ENCODE measurements at regions not wholly inside any gene's neighbourhood (a gene's known extent, or its start where the extent isn't known, plus 50 kb on each side); places are given as distances from the start of the nearest gene placed in this dataset.
"Not testable (repeated sequence)": the region's sequence is repeated elsewhere in the genome, so short reads cannot be mapped to it uniquely, and the experiment has no call there.

DNA sequence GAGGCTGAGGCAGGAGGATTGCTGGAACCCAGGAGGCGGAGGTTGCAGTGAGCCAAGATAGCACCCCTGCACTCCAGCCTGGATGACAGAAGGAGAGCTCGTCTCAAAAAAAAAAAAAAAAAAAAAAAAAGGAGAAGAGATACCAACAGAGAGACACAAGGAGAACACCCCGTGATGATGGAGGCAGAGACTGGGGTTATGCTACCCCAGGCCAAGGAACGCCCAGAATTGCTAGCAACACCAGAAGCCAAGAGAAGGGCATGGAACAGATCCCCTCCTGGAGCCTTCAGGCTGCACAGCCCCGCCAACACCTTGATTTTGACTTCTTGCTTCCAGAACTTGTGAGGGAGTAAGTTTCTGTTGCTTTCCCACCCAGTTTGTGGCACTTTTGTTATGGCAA lies 148.0 kb upstream of the FOXN3 start:
- no peak for DNase-seq

GRCh38 chr14:89564286-89564957 lies 147.4 kb upstream of the FOXN3 start:
- DNase-seq: no peak

- DNase-seq: no peak
These were observed 146.4 kb upstream of the FOXN3 start for GRCh38 chr14:89563471-89563870.

- DNase-seq: no peak
These were observed 134.9 kb upstream of the FOXN3 start for GRCh38 chr14:89551955-89552354.

DNA sequence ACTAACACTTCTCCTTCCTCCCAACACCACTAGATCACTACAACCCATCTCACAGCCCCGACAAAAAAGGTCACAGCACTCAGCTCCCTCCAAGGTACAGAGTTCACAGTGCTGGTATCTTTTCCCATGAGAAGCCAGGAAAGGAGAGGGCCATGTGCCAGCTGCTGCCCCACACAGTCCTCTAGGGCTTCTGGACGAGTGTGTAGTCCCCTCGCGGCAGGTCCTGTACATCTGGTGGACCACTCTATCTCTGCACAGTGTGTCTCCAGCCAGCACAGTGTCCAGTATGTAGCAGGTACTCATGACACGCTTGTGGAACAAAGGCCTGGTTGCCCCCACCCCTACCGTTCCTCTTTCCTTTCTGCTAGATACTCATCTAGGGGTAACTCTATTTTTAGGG lies 134.4 kb upstream of the FOXN3 start:
- no peak for DNase-seq

DNA sequence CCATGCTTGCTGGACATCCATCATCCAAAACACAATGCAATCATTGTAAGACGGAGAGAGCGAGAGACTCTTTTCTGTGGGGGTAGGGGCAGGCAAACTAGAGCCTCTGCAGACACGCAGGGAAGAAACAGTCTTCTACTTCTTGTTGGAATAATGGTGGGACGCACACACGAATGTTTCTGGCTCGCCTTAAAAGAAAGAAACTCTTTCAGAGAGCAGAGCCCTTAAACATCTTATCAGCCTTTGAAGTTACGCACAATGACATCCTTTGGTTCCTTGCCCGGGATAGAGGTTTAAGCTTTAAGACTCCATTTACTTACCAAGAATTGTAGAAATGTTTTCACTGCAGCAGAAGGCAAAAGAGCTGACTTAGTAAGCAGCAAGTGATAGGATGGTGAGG lies 133.8 kb upstream of the FOXN3 start:
- no peak for DNase-seq

- no peak for DNase-seq
These were observed 132.5 kb upstream of the FOXN3 start for GRCh38 chr14:89549381-89550125.

DNA sequence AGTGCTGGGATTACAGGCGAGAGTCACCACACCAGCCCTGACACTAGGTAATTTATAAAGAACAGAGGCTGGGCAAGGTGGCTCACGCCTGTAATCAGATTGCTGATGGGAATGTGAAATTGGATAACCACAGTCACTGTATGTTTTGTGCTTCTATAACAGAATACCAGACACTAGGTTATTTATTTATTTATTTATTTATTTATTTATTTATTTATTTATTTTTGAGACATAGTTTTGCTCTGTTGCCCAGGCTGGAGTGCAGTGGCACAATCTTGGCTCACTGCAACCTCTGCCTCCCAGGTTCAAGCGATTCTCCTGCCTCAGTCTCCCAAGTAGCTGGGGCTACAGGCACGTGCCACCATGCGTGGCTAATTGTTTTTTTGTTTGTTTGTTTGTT lies 130.0 kb upstream of the FOXN3 start:
- not testable (repeated sequence) for DNase-seq

DNA sequence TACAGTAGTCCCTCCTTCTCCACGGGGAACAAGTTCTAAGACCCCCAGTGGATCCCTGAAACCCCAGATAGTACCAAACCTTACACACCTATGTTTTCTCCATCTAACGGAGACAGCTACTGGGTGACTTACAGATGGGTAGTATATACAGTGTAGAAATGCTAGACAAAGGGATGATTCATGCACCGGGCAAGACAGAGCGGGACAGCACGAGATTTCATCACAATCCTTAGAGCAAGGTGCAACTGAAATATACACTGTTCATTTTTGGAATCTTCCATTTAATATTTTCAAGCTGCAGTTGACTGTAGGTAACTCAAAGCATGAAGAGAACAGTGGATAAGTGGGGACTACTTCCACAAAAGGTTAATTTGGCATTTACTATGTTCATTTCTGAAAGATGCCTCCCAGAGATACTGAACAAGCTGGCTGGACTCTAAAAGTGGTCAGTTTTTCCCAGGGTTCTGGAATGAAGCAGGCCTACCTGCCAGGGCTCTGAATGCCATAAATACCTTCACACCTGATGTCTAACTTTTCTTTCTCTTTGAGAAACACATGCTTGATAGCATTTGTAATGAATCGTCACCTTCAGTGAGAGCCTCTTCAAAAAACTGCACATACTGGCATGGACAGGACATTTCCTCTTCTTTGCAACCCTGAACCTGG lies 127.7 kb upstream of the FOXN3 start:
- DNase-seq: no peak

- no peak for DNase-seq
These were observed 126.4 kb upstream of the FOXN3 start for GRCh38 chr14:89543425-89543790.

- no peak for DNase-seq
These were observed 125.9 kb upstream of the FOXN3 start for GRCh38 chr14:89542786-89543424.

- no peak for DNase-seq
These were observed 123.9 kb upstream of the FOXN3 start for GRCh38 chr14:89540830-89541470.

DNA sequence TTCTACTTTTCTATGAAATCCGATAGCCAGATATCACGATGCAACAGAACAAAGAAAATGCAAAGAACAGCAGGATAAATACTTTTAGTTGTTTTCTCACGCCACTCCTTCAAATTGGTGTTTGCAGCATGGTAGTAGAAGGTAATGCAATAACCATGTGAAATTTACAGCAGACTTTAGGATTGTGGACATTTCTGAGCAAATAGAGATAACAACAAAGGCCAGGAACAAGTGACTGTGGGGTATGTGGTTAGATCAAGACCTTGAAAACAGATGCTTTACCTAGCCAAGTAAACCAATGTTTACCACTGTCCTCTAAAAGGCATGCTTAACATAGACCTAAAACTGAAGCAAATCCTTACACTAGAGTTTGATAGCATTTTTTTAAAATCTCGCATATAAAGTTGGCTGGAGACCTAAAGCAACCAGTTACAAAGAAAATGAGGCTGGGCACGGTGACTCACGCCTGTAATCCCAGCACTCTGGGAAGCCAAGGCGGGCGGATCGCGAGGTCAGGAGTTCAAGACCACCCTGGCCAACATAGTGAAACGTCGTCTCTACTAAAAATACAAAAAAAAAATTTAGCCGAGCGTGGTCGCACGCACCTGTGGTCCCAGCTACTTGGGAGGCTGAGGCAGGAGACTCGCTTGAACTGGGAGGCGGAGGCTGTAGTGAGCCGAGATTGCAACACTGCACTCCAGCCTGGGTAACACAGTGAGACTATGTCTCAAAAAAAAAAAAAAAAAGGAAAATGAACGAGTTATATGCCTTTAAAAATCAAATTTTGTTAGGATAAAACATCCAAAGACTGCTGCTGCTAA lies 123.2 kb upstream of the FOXN3 start:
- DNase-seq: no peak

- peak; percentile 21 for DNase-seq
These were observed 120.9 kb upstream of the FOXN3 start for GRCh38 chr14:89537911-89538310.

DNA sequence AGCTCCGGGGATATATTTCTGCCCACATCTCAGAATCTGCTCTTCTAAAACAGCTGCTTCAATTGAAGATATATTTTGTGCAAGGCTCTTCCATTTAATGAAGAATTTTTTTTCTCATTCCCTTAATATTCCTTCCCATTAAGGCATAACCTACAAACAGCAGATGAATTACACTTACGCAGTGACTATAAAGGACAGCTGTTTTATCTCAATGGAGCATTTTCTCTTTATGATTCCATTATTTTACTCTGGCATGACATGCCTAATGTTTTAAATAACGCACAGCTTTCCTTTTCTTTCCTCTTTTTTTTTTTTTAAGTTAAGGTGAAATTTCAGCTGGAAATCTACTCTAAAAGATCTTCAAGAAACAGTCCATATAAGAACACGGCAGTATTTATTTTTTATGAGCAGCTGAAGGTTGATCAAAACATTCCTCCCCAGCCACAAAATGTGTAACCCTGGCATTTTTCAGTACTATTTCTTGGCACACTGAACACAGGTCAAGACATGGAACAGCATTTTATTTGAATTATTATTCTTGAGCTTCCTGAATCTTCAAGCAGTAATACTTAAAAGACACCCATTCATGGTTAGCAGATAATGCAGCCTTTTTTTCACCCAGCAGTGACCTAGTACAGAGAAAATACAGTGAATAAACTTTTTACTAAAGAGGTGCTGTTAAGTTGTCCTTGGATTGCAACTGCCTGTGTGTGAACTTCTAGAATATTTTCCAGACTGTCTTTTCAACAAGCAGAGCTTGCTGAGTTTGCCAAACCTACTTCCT lies 118.1 kb upstream of the FOXN3 start:
- DNase-seq: no peak

GRCh38 chr14:89533766-89534165 lies 116.7 kb upstream of the FOXN3 start:
- no peak for DNase-seq

DNA sequence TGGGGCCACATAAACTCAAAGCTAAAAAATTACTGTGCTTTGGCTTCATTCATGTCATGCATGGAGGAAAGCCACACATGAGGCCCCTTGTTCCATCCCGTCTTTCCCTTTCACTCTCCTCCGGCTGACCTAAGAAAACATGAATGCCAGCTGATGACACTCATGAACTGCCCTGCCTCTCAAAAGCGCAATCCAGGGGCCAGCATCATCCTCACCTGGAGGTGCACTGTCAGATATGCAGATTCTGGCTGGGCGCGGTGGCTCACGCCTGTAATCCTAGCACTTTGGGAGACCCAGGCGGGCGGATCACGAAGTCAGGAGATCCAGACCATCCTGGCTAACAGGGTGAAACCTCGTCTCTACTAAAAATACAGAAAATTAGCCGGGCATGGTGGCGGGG lies 116.1 kb upstream of the FOXN3 start:
- no peak for DNase-seq

DNA sequence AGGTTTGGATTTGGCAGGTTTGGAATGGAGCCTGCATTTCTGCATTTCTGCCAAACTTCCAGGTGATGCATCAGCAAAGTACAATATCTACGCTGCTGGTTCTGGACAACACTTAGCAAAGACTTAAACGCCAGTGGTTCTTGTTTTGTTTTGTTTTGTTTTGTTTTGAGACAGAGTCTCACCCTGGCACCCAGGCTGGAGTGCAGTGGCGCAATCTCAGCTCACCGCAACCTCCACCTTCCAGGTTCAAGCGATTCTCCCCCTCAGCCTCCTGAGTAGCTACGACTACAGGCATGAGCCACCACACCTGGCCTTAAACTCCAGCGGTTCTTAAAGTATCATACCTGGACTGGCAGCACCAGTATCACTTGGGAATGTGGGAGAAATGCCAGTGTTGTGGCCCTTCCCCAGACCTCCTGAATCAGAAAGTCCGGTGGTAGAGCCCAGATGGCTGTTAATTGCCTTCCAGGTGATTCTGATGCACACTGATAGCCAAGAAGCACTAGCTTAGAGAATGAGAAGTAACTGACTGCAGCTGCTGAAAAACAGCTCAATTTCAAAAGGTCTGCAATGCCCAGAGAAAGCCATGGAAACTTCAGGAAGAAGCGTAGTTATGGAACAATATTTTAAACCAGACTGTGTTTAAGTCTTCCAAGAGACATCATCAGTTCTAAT lies 114.8 kb upstream of the FOXN3 start:
- no peak for DNase-seq

DNA sequence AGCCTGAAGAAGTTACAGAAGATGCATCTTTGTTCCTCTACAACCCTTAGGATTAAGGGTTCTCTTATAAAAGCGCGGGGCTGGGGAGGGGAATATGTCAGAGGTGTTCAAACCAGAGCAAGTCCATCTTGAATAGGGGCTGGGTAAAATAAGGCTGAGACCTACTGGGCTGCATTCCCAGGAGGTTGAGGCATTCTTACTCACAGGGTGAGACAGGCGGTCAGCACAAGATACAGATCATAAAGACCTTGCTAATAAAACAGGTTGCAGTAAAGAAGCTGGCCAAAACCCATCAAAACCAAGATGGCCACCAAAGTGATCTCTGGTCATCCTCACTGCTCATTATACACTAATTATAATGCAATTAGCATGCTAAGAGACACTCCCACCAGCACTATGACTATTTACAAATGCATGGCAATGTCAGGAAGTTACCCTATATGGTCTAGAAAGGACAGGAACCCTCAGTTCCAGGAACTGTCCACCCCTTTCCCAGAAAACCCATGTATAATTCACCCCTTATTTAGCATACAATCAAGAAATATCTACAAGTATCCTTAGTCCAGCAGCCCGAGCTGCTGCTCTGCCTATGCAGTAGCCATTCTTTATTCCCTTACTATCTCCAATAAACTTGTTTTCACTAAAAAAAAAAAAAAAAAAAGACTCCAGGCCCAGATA lies 108.1 kb upstream of the FOXN3 start:
- no peak for DNase-seq

DNA sequence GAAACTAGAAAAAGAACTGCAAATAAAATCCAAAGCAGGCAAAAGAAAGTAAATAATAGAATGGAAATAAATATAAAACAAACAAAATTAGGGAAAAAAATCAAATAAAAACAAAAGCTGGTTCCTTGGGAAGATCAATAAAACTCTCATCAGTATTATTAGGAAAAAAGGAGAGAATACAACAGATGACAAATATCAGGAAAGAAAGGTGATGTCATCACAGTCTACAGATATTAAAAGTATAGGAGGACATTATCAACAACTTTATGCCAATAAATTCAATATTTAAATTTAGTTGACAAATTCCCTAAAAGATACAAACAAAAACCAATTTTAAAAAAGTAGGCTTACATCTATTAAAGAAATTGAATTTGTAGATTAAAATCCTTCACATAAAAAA lies 107.4 kb upstream of the FOXN3 start:
- no peak for DNase-seq

All from COR-L47 (cell line).